ENCODE measurements at regions not wholly inside any gene's neighbourhood (a gene's known extent, or its start where the extent isn't known, plus 50 kb on each side); places are given as distances from the start of the nearest gene placed in this dataset.

DNA sequence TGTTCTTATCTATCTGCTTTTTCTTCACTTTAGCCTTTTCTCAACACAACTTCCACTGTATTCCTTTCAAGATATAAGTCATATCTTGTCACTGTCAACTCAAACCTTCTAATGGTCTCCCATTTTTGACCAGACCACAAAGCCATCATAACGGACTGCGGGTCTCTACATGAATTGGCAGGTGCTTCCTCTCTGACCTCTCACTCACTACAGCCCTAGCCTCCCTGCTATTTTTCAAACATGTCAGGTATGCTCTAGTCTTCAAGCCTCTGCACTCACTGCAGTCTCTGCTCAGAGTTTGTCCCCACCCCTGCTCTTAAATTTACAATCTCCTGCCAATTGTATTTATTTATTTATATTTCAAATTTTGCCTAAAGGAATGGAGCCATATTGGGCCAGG is 858.1 kb downstream of the TRIB2 start:
- no peaks in the 10 kb centered on the region for H3K27me3 ChIP-seq (replicated peaks in 1 of 4; ENCODE audit: control insufficient read depth in 3 of 4, extremely low read depth in 1 of 4, insufficient read depth in 3 of 4, low read length in 3 of 4)
- ChIA-PET CTCF (ENCODE audit: partially characterized antibody) (no interaction called here), POLR2A (ENCODE audit: partially characterized antibody) (no interaction called here)
- no peak overlapping the region for H3K4me2 ChIP-seq (ENCODE audit: insufficient read depth in 1 of 2, low read depth in 2 of 2, low read length in 2 of 2)
- no peak overlapping the region for H2AK5ac ChIP-seq (ENCODE audit: low read depth, low read length)
- no peak overlapping the region for H4K91ac ChIP-seq (replicated peaks; ENCODE audit: insufficient read length, low read length)
- no peak overlapping the region for H2BK20ac ChIP-seq (ENCODE audit: low read length)
- no peaks in the 10 kb centered on the region for H4K20me1 ChIP-seq (replicated peaks in 1 of 2; ENCODE audit: control insufficient read depth in 1 of 2, insufficient read depth in 2 of 2, low read length in 2 of 2)
- H3K4ac ChIP-seq (replicated peaks; ENCODE audit: insufficient read length, low read depth, low read length) = no peak overlapping the region
- H2AFZ ChIP-seq (ENCODE audit: low read length) = no peak overlapping the region
- no peak overlapping the region for H4K8ac ChIP-seq (ENCODE audit: extremely low read depth, insufficient read depth, low read length)
- no peak overlapping the region for H2BK12ac ChIP-seq (ENCODE audit: low read depth, low read length)
- no peak overlapping the region for H2BK15ac ChIP-seq (ENCODE audit: low read length)
- no peak overlapping the region for H3K56ac ChIP-seq (replicated peaks; ENCODE audit: insufficient read length, low read depth, low read length)
- WGBS, 2 experiments (ENCODE audit: extremely low coverage in 1 of 2, insufficient coverage in 1 of 2, insufficient read length in 1 of 2, insufficient replicate concordance in 2 of 2, low coverage in 1 of 2, low lambda C conversion rate in 2 of 2, missing lambda C conversion rate in 1 of 2) = 98% methylated on average over 2 of the region's 2 CpGs; no CpG with 5 or more reads in 1 of the 2 experiments
- H3K9ac ChIP-seq (replicated peaks in 1 of 4; ENCODE audit: extremely low read depth in 1 of 4, low read depth in 3 of 4, low read length in 3 of 4) = no peak overlapping the region
- no peak overlapping the region for H2BK5ac ChIP-seq (ENCODE audit: low read depth, low read length)
- no peaks in the 10 kb centered on the region for H3K4me1 ChIP-seq (replicated peaks in 1 of 4; ENCODE audit: control insufficient read depth in 3 of 4, insufficient read depth in 4 of 4, low read length in 3 of 4)
- H3K18ac ChIP-seq (ENCODE audit: extremely low read depth, low read length) = no peak overlapping the region
- no peaks in the 10 kb centered on the region; a peak in 1 of 4 replicates for H3K9me3 ChIP-seq (ENCODE audit: insufficient read depth in 2 of 2, low read depth in 1 of 2, low read length in 1 of 2)
- H3K14ac ChIP-seq (ENCODE audit: insufficient read length) = no peak overlapping the region
- FAIRE-seq (no peak), DNase-seq (ENCODE audit: low read depth in 1 of 2, low spot score in 2 of 2) (no peak)
- no peak overlapping the region for H4K5ac ChIP-seq (ENCODE audit: insufficient read length, low read depth, low read length)
- no peaks in the 10 kb centered on the region for H3K79me2 ChIP-seq (ENCODE audit: control insufficient read depth in 1 of 2, insufficient read depth in 2 of 2, low read length in 2 of 2)
- H3K23ac ChIP-seq (ENCODE audit: insufficient read length) = no peak overlapping the region
- H3K23me2 ChIP-seq (ENCODE audit: low read depth, low read length) = no peaks in the 10 kb centered on the region
- no peak overlapping the region for H2BK120ac ChIP-seq (replicated peaks; ENCODE audit: low read depth, low read length)
- no peak overlapping the region for H3K27ac ChIP-seq (ENCODE audit: low read depth, low read length)
- H3K36me3 ChIP-seq (ENCODE audit: control insufficient read depth in 2 of 4, insufficient read depth in 4 of 4, low read length in 3 of 4) = no peaks in the 10 kb centered on the region
- no peak overlapping the region for H3K4me3 ChIP-seq (ENCODE audit: extremely low read depth in 1 of 4, insufficient read depth in 2 of 4, low read depth in 3 of 4, low read length in 4 of 4)
- H3K79me1 ChIP-seq (ENCODE audit: low read depth, low read length) = no peaks in the 10 kb centered on the region
- no peak for TF ChIP-seq SRF (IDR thresholded peaks at IDR 0.05; ENCODE audit: low read depth, low read length)

All from H1 (cell line).